ENCODE measurements at regions not wholly inside any gene's neighbourhood (a gene's known extent, or its start where the extent isn't known, plus 50 kb on each side); places are given as distances from the start of the nearest gene placed in this dataset.

DNA sequence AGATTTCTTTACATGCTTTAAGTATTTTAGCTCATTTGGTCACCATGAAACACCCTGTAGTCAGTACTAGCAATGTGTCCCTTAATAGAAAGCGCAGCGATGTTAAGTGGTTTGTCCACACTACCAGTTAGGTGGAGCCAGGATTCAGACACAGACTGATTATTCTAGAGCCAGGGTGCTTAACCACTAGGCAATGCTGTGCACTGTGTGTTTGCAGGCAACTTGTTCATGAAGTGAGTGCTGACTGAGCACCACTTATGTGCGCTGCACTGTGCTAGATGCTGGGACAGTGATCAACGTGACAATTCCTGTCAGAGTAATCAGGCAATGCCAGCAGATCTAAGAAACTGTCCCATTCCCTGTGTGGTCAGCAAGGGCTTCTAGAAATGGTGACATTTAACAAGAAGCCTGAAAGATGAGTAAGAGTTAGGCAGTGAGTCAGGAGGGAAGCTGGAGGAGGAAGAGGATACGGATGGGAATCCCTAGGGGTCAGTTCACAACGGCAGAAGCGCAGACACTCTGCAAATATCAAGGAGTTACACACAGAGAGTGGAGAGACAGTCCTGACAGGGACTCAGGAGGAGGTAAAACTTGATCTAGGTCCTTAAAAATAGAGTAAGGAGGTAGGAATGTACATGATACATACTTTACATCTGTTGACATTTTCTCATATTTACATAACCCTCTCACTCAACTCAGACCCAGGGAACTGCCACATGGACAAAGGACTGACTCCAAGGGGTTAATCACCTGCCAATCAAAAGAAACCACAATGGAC is 69.7 kb upstream of the EGR2 start:
- H3K27ac ChIP-seq (replicated peaks) = no peak overlapping the region
- intact Hi-C loops (cut with micrococcal nuclease) = no loop called here
- no peaks in the 10 kb centered on the region for H3K36me3 ChIP-seq
- TF ChIP-seq, protein P1, sequence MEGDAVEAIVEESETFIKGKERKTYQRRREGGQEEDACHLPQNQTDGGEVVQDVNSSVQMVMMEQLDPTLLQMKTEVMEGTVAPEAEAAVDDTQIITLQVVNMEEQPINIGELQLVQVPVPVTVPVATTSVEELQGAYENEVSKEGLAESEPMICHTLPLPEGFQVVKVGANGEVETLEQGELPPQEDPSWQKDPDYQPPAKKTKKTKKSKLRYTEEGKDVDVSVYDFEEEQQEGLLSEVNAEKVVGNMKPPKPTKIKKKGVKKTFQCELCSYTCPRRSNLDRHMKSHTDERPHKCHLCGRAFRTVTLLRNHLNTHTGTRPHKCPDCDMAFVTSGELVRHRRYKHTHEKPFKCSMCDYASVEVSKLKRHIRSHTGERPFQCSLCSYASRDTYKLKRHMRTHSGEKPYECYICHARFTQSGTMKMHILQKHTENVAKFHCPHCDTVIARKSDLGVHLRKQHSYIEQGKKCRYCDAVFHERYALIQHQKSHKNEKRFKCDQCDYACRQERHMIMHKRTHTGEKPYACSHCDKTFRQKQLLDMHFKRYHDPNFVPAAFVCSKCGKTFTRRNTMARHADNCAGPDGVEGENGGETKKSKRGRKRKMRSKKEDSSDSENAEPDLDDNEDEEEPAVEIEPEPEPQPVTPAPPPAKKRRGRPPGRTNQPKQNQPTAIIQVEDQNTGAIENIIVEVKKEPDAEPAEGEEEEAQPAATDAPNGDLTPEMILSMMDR (IDR thresholded peaks at IDR 0.05; ENCODE audit: borderline replicate concordance) = no peak
- no peak for DNase-seq
- H3K27me3 ChIP-seq (ENCODE audit: low read depth) = peaks cover 80% of the 10 kb centered on the region
- H3K4me1 ChIP-seq = no peaks in the 10 kb centered on the region
- H3K4me3 ChIP-seq = no peak overlapping the region
- H3K9me3 ChIP-seq (replicated peaks) = no peaks in the 10 kb centered on the region

DNA sequence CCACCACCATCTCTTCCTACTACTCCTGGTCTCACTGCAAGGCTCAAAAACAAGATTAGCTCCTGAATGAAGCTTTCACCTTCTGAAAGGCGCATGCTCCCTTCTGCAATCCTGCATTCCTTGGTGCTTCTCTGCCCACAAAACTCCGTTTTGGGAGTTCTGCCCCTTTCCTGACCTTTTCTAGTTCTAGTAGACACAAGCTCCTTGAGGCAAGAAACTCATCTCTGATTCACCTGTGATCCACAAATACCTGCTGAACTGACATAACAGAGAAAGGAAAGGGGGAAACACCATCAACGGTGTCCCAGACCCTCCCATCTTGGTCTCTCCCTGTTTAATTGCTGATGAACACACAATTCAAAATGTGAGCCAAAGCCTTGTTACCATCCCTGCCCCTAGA is 64.0 kb upstream of the EGR2 start:
- Histone ChIP-seq H3K36me3 (no peaks in the 10 kb centered on the region), H3K27me3 (ENCODE audit: low read depth) (peaks cover 90% of the 10 kb centered on the region), H3K4me3 (no peak overlapping the region), H3K27ac (replicated peaks) (no peak overlapping the region), H3K4me1 (no peaks in the 10 kb centered on the region), H3K9me3 (replicated peaks) (no peaks in the 10 kb centered on the region)
- TF ChIP-seq, protein P1 (IDR thresholded peaks at IDR 0.05; ENCODE audit: borderline replicate concordance) = no peak
- intact Hi-C loops (cut with micrococcal nuclease) = no loop called here
- no peak for DNase-seq

DNA sequence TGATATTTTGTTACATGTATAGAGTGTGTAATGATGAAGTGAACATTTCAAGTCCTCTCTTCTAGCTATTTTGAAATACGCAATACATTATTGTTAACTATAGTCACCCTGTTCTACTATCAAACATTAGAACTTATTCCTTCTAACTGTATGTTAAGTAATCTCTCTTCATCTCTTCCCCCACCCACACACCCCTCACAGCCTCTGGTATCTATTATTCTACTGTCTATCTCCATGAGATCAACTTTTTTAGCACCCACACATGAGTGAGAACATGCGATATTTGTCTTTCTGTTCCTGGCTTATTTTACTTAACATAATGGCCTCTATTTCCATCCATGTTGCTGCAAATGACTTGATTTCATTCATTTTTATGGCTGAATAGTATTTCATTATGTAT is 57.7 kb upstream of the EGR2 start:
- DNase-seq = no peak
- no peaks in the 10 kb centered on the region for H3K4me1 ChIP-seq
- intact Hi-C loops (cut with micrococcal nuclease) = no loop called here
- H3K27ac ChIP-seq (replicated peaks) = no peak overlapping the region
- no peaks in the 10 kb centered on the region for H3K36me3 ChIP-seq
- no peak overlapping the region for H3K4me3 ChIP-seq
- H3K27me3 ChIP-seq (ENCODE audit: low read depth) = peaks cover 78% of the 10 kb centered on the region
- TF ChIP-seq, protein P1 (IDR thresholded peaks at IDR 0.05; ENCODE audit: borderline replicate concordance) = no peak
- H3K9me3 ChIP-seq (replicated peaks) = no peaks in the 10 kb centered on the region

DNA sequence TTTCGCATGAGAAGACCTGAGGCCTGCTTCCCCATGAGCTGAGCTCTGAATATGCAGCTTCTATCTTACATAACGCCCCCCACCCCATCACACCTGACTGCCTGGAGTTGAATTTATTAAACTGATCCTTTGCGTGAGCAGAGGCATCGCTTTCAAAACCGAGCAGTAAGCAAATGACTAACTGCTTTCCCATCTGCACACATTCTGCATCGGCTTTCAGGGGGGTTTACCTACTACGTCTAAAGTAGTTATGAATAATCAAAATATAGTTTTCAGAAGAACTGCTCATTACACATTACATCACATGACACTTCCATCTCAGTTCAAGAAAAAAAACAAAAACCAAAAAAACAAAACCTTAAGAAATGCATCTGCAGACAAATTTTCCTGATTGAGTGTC is 54.7 kb upstream of the EGR2 start:
- Histone ChIP-seq H3K4me3 (no peak overlapping the region), H3K36me3 (no peaks in the 10 kb centered on the region), H3K9me3 (replicated peaks) (no peaks in the 10 kb centered on the region), H3K27ac (replicated peaks) (no peak overlapping the region), H3K27me3 (ENCODE audit: low read depth) (peaks cover 53% of the 10 kb centered on the region), H3K4me1 (no peaks in the 10 kb centered on the region)
- intact Hi-C loops (cut with micrococcal nuclease) = no loop called here
- DNase-seq = no peak
- TF ChIP-seq, protein P1 (IDR thresholded peaks at IDR 0.05; ENCODE audit: borderline replicate concordance) = no peak

DNA sequence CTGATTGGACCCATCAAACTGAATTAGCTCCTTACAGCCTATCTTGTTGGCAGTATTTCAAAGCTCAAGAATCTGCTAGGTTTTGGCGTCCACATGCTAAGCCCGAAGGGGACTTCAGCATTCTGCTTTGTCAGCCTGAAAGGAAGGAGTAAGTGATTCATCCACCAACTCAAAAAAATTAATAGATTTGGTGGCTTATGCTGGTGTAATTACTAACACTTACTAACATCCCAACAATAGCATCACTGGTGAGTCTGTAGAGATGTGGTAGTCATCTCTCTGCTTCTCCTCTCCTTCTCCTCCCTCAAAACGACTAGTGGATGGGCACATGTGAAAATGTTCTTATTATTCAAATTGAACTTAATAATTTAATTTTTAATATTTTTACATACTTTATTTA is 53.8 kb upstream of the EGR2 start:
- peaks cover 46% of the 10 kb centered on the region for H3K27me3 ChIP-seq (ENCODE audit: low read depth)
- intact Hi-C loops (cut with micrococcal nuclease) = no loop called here
- no peaks in the 10 kb centered on the region for H3K4me1 ChIP-seq
- no peaks in the 10 kb centered on the region for H3K36me3 ChIP-seq
- H3K4me3 ChIP-seq = no peak overlapping the region
- DNase-seq = no peak
- H3K9me3 ChIP-seq (replicated peaks) = no peaks in the 10 kb centered on the region
- TF ChIP-seq, protein P1 (IDR thresholded peaks at IDR 0.05; ENCODE audit: borderline replicate concordance) = no peak
- H3K27ac ChIP-seq (replicated peaks) = no peak overlapping the region

Measured in left ventricle myocardium inferior (tissue), 1 donor.